Karpas-422 (cell line): ENCODE measurements at regions not wholly inside any gene's neighbourhood (a gene's known extent, or its start where the extent isn't known, plus 50 kb on each side); places are given as distances from the start of the nearest gene placed in this dataset.
"Not testable (repeated sequence)": the region's sequence is repeated elsewhere in the genome, so short reads cannot be mapped to it uniquely, and the experiment has no call there.

Experiments
- DNase-seq: peaks from one replicate; pipeline ENCODE4 v3.0.0-alpha.2; 2015
- H2AFZ ChIP-seq: fragments of 200-600 bp; sonication (generic); 2 replicates; pipeline ENCODE4 v1.6.1; 2014; ENCODE audit warnings: antibody characterized with exemption, low read length, mixed read lengths
- H3K27ac ChIP-seq: fragments of 200-600 bp; sonication (generic); 2 replicates; pipeline ENCODE4 v1.5.1; 2014; ENCODE audit warnings: mild to moderate bottlenecking, low read length, moderate library complexity
- H3K27me3 ChIP-seq: fragments of 200-600 bp; sonication (generic); 2 replicates; pipeline ENCODE4 v1.6.1; 2014; ENCODE audit warnings: low read length, mixed read lengths
- H3K36me3 ChIP-seq: fragments of 200-600 bp; sonication (generic); 2 replicates; pipeline ENCODE4 v1.6.1; 2014; ENCODE audit warnings: low read length, mixed read lengths; ENCODE audit not compliant: insufficient read depth
- H3K4me1 ChIP-seq: fragments of 200-600 bp; sonication (generic); 2 replicates; pipeline ENCODE4 v1.6.1; 2014; ENCODE audit warnings: mild to moderate bottlenecking, low read length, mixed read lengths
- H3K4me2 ChIP-seq: fragments of 200-600 bp; sonication (generic); 2 replicates; pipeline ENCODE4 v1.6.1; 2014; ENCODE audit warnings: low read length, low read depth, mild to moderate bottlenecking; ENCODE audit not compliant: poor library complexity, severe bottlenecking
- H3K4me3 ChIP-seq: fragments of 200-600 bp; sonication (generic); 2 replicates; pipeline ENCODE4 v1.5.1; 2014; ENCODE audit warnings: mild to moderate bottlenecking, antibody characterized with exemption, low read length, mixed read lengths
- H3K79me2 ChIP-seq: fragments of 200-600 bp; sonication (generic); 2 replicates; pipeline ENCODE4 v1.6.1; 2014; ENCODE audit warnings: mild to moderate bottlenecking, low read length, mixed read lengths
- H3K9ac ChIP-seq: fragments of 200-600 bp; sonication (generic); 2 replicates; pipeline ENCODE4 v1.6.0; 2014; ENCODE audit warnings: low read length
- H3K9me2 ChIP-seq: fragments of 200-600 bp; sonication (generic), shearing (Covaris generic); replicated peaks from 2 replicates; pipeline ENCODE4 v1.6.0; 2014; ENCODE audit warnings: mild to moderate bottlenecking, low read length, moderate library complexity; ENCODE audit not compliant: insufficient read depth
- H3K9me3 ChIP-seq: fragments of 300-700, 200-600 bp; sonication (generic); 2 replicates; pipeline ENCODE4 v1.6.1; 2014; ENCODE audit warnings: low read length, mixed read lengths
- H4K20me1 ChIP-seq: fragments of 200-600 bp; sonication (generic); 2 replicates; pipeline ENCODE4 v1.6.1; 2014; ENCODE audit warnings: mild to moderate bottlenecking, antibody characterized with exemption, low read length, low read depth; ENCODE audit not compliant: insufficient read depth

- H3K36me3 ChIP-seq, result no peaks in the 10 kb centered on the region
- 0 out of 2 replicates have a peak, but pooled peaks cover 3% of the 10 kb centered on the region for H3K9me2 ChIP-seq
- H2AFZ ChIP-seq, result no peak overlapping the region
- H3K27me3 ChIP-seq, result no peaks in the 10 kb centered on the region
- no peak for DNase-seq
- H3K27ac ChIP-seq, result no peak overlapping the region
- no peaks in the 10 kb centered on the region for H4K20me1 ChIP-seq
- no peaks in the 10 kb centered on the region for H3K4me1 ChIP-seq
- no peak overlapping the region for H3K4me2 ChIP-seq
- no peaks in the 10 kb centered on the region for H3K9me3 ChIP-seq
- H3K79me2 ChIP-seq, result no peaks in the 10 kb centered on the region
- no peak overlapping the region for H3K9ac ChIP-seq
- H3K4me3 ChIP-seq, result no peak overlapping the region
Observed at GRCh38 chr9:74066605-74067004, 430.5 kb upstream of the RORB start.

- H3K79me2 ChIP-seq, result no peaks in the 10 kb centered on the region
- DNase-seq, result no peak
- H2AFZ ChIP-seq, result no peak overlapping the region
- H3K9ac ChIP-seq, result no peak overlapping the region
- H3K9me3 ChIP-seq, result no peaks in the 10 kb centered on the region
- no peaks in the 10 kb centered on the region for H3K36me3 ChIP-seq
- no peak overlapping the region for H3K27ac ChIP-seq
- no peaks in the 10 kb centered on the region for H3K27me3 ChIP-seq
- H4K20me1 ChIP-seq, result no peaks in the 10 kb centered on the region
- no peak overlapping the region for H3K4me3 ChIP-seq
- H3K4me2 ChIP-seq, result no peak overlapping the region
- H3K9me2 ChIP-seq, result 0 out of 2 replicates have a peak, but pooled peaks cover 3% of the 10 kb centered on the region
- H3K4me1 ChIP-seq, result no peaks in the 10 kb centered on the region
Observed at GRCh38 chr9:74071502-74071901, 425.6 kb upstream of the RORB start.

- Histone ChIP-seq H4K20me1 (no peaks in the 10 kb centered on the region), H3K4me1 (no peaks in the 10 kb centered on the region), H3K79me2 (no peaks in the 10 kb centered on the region), H3K9ac (no peak overlapping the region), H3K9me3 (peaks cover 7% of the 10 kb centered on the region), H3K36me3 (no peaks in the 10 kb centered on the region), H3K4me2 (no peak overlapping the region), H2AFZ (no peak overlapping the region), H3K9me2 (no peaks in the 10 kb centered on the region), H3K27ac (no peak overlapping the region), H3K27me3 (no peaks in the 10 kb centered on the region), H3K4me3 (no peak overlapping the region)
- DNase-seq, result no peak
Observed at GRCh38 chr9:74073897-74074296, 423.2 kb upstream of the RORB start.

GRCh38 chr9:74078647-74079046 lies 418.5 kb upstream of the RORB start:
- Histone ChIP-seq H3K27me3 (no peaks in the 10 kb centered on the region), H3K9ac (no peak overlapping the region), H2AFZ (no peak overlapping the region), H4K20me1 (no peaks in the 10 kb centered on the region), H3K9me2 (no peaks in the 10 kb centered on the region), H3K4me1 (no peaks in the 10 kb centered on the region), H3K4me3 (no peak overlapping the region), H3K36me3 (no peaks in the 10 kb centered on the region), H3K79me2 (no peaks in the 10 kb centered on the region), H3K27ac (no peak overlapping the region), H3K9me3 (peaks cover 7% of the 10 kb centered on the region), H3K4me2 (no peak overlapping the region)
- no peak for DNase-seq

- not testable (repeated sequence) for H3K9ac ChIP-seq, H3K27me3 ChIP-seq, H3K79me2 ChIP-seq, H2AFZ ChIP-seq, H3K4me3 ChIP-seq, H3K27ac ChIP-seq, H3K9me2 ChIP-seq, H3K9me3 ChIP-seq, H3K4me2 ChIP-seq, H3K36me3 ChIP-seq, DNase-seq, H4K20me1 ChIP-seq, H3K4me1 ChIP-seq
Observed at GRCh38 chr9:74080652-74081051, 416.5 kb upstream of the RORB start.

- H3K4me3 ChIP-seq, result no peak overlapping the region
- no peak overlapping the region for H3K27ac ChIP-seq
- H3K9ac ChIP-seq, result no peak overlapping the region
- no peak overlapping the region for H3K4me2 ChIP-seq
- no peaks in the 10 kb centered on the region for H4K20me1 ChIP-seq
- no peak for DNase-seq
- H3K9me2 ChIP-seq, result no peaks in the 10 kb centered on the region
- no peaks in the 10 kb centered on the region; the same call in none of the 2 replicates for H3K9me3 ChIP-seq
- no peaks in the 10 kb centered on the region for H3K79me2 ChIP-seq
- no peaks in the 10 kb centered on the region for H3K4me1 ChIP-seq
- no peak overlapping the region for H2AFZ ChIP-seq
- no peaks in the 10 kb centered on the region for H3K36me3 ChIP-seq
- no peaks in the 10 kb centered on the region for H3K27me3 ChIP-seq
Observed at GRCh38 chr9:74083681-74084433, 413.3 kb upstream of the RORB start.

GRCh38 chr9:74085384-74086037 lies 411.6 kb upstream of the RORB start:
- not testable (repeated sequence) for H4K20me1 ChIP-seq, H3K9ac ChIP-seq, H3K36me3 ChIP-seq, H3K9me3 ChIP-seq, H3K79me2 ChIP-seq, H3K27ac ChIP-seq, H3K27me3 ChIP-seq, H3K4me3 ChIP-seq, DNase-seq, H3K9me2 ChIP-seq, H3K4me1 ChIP-seq, H2AFZ ChIP-seq, H3K4me2 ChIP-seq

GRCh38 chr9:74090921-74091320 lies 406.2 kb upstream of the RORB start:
- not testable (repeated sequence) for H3K36me3 ChIP-seq, H3K4me2 ChIP-seq, H3K4me3 ChIP-seq, DNase-seq, H3K9ac ChIP-seq, H3K9me3 ChIP-seq, H3K27ac ChIP-seq, H2AFZ ChIP-seq, H3K4me1 ChIP-seq, H3K9me2 ChIP-seq, H4K20me1 ChIP-seq, H3K27me3 ChIP-seq, H3K79me2 ChIP-seq
